Breast epithelium (tissue), 3 donors: ENCODE measurements at regions not wholly inside any gene's neighbourhood (a gene's known extent, or its start where the extent isn't known, plus 50 kb on each side); places are given as distances from the start of the nearest gene placed in this dataset.

Experiments
- POLR2A ChIP-seq: fragments of 450-650 bp; IDR thresholded peaks from one replicate; pipeline ENCODE4 v1.6.1; 2016; ENCODE audit warnings: antibody characterized with exemption, mild to moderate bottlenecking, moderate library complexity
- POLR2AphosphoS5 ChIP-seq, 3 donors: sonication (generic); formaldehyde crosslinking; IDR thresholded peaks; one replicate each; pipeline ENCODE4 v1.6.1; 2017; ENCODE audit warnings: antibody characterized with exemption in 3 of 3
- TF ChIP-seq, protein P1 (sequence below), 3 donors: fragments of 450-650 bp; IDR thresholded peaks; one replicate each; pipeline ENCODE4 v1.5.1; 2016 to 2017; ENCODE audit warnings: antibody characterized with exemption in 3 of 3, mild to moderate bottlenecking in 3 of 3, moderate library complexity in 3 of 3

DNA sequence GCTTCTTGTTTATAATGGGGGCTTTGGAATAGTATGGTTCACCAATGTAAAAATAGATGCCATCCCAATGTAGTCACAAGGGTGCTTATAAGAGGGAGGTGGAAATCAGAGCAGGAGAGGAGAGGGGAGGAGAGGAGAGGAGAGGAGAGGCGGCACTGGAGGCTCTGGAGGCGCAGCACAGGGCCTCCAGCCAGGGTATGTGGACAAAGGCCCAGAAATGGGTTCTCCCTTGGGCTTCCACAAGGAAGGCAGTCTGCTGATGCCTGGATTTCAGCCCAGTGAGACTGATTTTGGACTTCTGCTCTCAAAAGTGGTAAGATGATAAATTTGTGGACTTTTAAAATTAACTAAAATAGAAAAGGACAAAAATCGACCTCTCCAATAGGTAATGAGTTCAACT lies 116.8 kb downstream of the RNASET2 start:
- TF ChIP-seq, protein P1, sequence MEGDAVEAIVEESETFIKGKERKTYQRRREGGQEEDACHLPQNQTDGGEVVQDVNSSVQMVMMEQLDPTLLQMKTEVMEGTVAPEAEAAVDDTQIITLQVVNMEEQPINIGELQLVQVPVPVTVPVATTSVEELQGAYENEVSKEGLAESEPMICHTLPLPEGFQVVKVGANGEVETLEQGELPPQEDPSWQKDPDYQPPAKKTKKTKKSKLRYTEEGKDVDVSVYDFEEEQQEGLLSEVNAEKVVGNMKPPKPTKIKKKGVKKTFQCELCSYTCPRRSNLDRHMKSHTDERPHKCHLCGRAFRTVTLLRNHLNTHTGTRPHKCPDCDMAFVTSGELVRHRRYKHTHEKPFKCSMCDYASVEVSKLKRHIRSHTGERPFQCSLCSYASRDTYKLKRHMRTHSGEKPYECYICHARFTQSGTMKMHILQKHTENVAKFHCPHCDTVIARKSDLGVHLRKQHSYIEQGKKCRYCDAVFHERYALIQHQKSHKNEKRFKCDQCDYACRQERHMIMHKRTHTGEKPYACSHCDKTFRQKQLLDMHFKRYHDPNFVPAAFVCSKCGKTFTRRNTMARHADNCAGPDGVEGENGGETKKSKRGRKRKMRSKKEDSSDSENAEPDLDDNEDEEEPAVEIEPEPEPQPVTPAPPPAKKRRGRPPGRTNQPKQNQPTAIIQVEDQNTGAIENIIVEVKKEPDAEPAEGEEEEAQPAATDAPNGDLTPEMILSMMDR (IDR thresholded peaks at IDR 0.05), result no peak
- TF ChIP-seq POLR2AphosphoS5 (IDR thresholded peaks at IDR 0.05), result no peak
- no peak for TF ChIP-seq POLR2A
